SK-MEL-5 (cell line): ENCODE measurements at regions not wholly inside any gene's neighbourhood (a gene's known extent, or its start where the extent isn't known, plus 50 kb on each side); places are given as distances from the start of the nearest gene placed in this dataset.
A peak's percentile ranks its signal among the peaks of the same experiment; 100 is the strongest.
"Not testable (repeated sequence)": the region's sequence is repeated elsewhere in the genome, so short reads cannot be mapped to it uniquely, and the experiment has no call there.

ENCODE experiments used
- DNase-seq: peaks from one replicate; pipeline ENCODE4 v3.0.0-alpha.2; 2016; ENCODE audit warnings: low read depth, low spot score
- in situ Hi-C: cut with HindIII; loops from 2 replicates; pipeline ENCODE4 v1.10.0; 2016; ENCODE audit warnings: low sequenced_read_pairs, high pct_unique_total_duplicates, low pct_unique_long_range_greater_than_20kb

- in situ Hi-C loops = no loop called here
- DNase-seq = no peak
Measured at GRCh38 chr3:110291886-110292501, 779.6 kb upstream of the NECTIN3 start.

- in situ Hi-C loops = no loop called here
- no peak for DNase-seq
Measured at GRCh38 chr3:110293660-110294059, 778.0 kb upstream of the NECTIN3 start.

- no peak for DNase-seq
- in situ Hi-C loops = no loop called here
Measured at GRCh38 chr3:110296885-110297284, 774.7 kb upstream of the NECTIN3 start.

GRCh38 chr3:110301781-110302180, 769.8 kb upstream of the NECTIN3 start:
- in situ Hi-C loops = no loop called here
- no peak for DNase-seq

- no peak for DNase-seq
- in situ Hi-C loops = no loop called here
Measured at GRCh38 chr3:110307065-110307809, 764.4 kb upstream of the NECTIN3 start.

- in situ Hi-C loops = no loop called here
- peak; percentile 4 for DNase-seq
Measured at GRCh38 chr3:110311541-110311940, 760.1 kb upstream of the NECTIN3 start.

- in situ Hi-C loops = no loop called here
- DNase-seq = peak; percentile 81
Measured at GRCh38 chr3:110314512-110315114, 757.0 kb upstream of the NECTIN3 start.

GRCh38 chr3:110318108-110318507, 753.5 kb upstream of the NECTIN3 start:
- no peak for DNase-seq
- in situ Hi-C loops = no loop called here

- in situ Hi-C loops = no loop called here
- no peak for DNase-seq
Measured at GRCh38 chr3:110323349-110323748, 748.3 kb upstream of the NECTIN3 start.

- no peak for DNase-seq
- in situ Hi-C loops = no loop called here
Measured at GRCh38 chr3:110324171-110324705, 747.4 kb upstream of the NECTIN3 start.

GRCh38 chr3:110327870-110328269, 743.7 kb upstream of the NECTIN3 start:
- no peak for DNase-seq
- in situ Hi-C loops = no loop called here

GRCh38 chr3:110331562-110331961, 740.1 kb upstream of the NECTIN3 start:
- DNase-seq, in situ Hi-C loops: not testable (repeated sequence)

- DNase-seq = no peak
- in situ Hi-C loops = no loop called here
Measured at GRCh38 chr3:110332629-110333028, 739.0 kb upstream of the NECTIN3 start.

- no peak for DNase-seq
- in situ Hi-C loops = no loop called here
Measured at GRCh38 chr3:110341047-110341446, 730.6 kb upstream of the NECTIN3 start.

- in situ Hi-C loops = no loop called here
- DNase-seq = no peak
Measured at GRCh38 chr3:110343376-110343775, 728.2 kb upstream of the NECTIN3 start.

- no peak for DNase-seq
- in situ Hi-C loops = no loop called here
Measured at GRCh38 chr3:110343945-110344344, 727.7 kb upstream of the NECTIN3 start.

- no peak for DNase-seq
- in situ Hi-C loops = no loop called here
Measured at GRCh38 chr3:110344487-110344886, 727.1 kb upstream of the NECTIN3 start.

GRCh38 chr3:110344897-110345767, 726.5 kb upstream of the NECTIN3 start:
- in situ Hi-C loops = no loop called here
- no peak for DNase-seq
